H1 (cell line): ENCODE measurements at regions not wholly inside any gene's neighbourhood (a gene's known extent, or its start where the extent isn't known, plus 50 kb on each side); places are given as distances from the start of the nearest gene placed in this dataset.

Experiments
- CEBPB ChIP-seq: IDR thresholded peaks from 2 replicates; pipeline ENCODE4 v1.6.1; 2012; ENCODE audit warnings: low read depth, low read length
- CREB1 ChIP-seq: IDR thresholded peaks from 2 replicates; pipeline ENCODE4 v1.6.1; 2012; ENCODE audit warnings: inconsistent platforms
- GTF2F1 ChIP-seq: IDR thresholded peaks from 2 replicates; pipeline ENCODE4 v1.6.1; 2012; ENCODE audit warnings: low read depth, low read length, improper control_type of control experiment, borderline replicate concordance
- MAFK ChIP-seq: IDR thresholded peaks from 2 replicates; pipeline ENCODE4 v1.6.1; 2012; ENCODE audit warnings: low read depth, mild to moderate bottlenecking, improper control_type of control experiment, low read length
- TF ChIP-seq, protein P1 (sequence below): IDR thresholded peaks from 2 replicates; pipeline ENCODE4 v1.6.1; 2011; ENCODE audit warnings: low read length, improper control_type of control experiment
- TF ChIP-seq, protein P2 (sequence below): IDR thresholded peaks from 2 replicates; pipeline ENCODE4 v1.6.1; 2012; ENCODE audit warnings: inconsistent platforms

DNA sequence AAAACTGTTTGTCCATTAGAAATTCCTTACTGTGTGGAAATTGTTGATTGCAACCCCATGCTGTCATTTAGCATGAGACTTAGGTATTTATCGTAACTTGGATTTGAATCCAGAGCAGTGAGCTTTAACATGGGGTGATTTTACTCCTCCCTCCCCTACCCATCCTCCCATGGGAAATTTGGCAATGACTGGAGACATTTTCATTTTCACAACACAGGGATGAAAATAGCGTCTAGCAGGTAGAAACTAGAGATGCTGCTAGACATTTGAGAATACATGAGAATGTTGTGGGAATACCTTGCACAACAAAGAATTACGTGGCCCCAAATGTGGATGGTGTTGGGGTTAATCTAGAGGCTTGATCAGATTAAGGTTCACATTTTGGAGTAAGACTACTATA is 191.3 kb upstream of the MPDZ start (continued):
- TF ChIP-seq CREB1: no peak
- no peak for TF ChIP-seq CEBPB
- TF ChIP-seq, protein P1, sequence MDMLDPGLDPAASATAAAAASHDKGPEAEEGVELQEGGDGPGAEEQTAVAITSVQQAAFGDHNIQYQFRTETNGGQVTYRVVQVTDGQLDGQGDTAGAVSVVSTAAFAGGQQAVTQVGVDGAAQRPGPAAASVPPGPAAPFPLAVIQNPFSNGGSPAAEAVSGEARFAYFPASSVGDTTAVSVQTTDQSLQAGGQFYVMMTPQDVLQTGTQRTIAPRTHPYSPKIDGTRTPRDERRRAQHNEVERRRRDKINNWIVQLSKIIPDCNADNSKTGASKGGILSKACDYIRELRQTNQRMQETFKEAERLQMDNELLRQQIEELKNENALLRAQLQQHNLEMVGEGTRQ: no peak
- no peak for TF ChIP-seq MAFK
- TF ChIP-seq, protein P2, sequence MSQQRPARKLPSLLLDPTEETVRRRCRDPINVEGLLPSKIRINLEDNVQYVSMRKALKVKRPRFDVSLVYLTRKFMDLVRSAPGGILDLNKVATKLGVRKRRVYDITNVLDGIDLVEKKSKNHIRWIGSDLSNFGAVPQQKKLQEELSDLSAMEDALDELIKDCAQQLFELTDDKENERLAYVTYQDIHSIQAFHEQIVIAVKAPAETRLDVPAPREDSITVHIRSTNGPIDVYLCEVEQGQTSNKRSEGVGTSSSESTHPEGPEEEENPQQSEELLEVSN: no peak
- no peak for TF ChIP-seq GTF2F1
